ENCODE measurements at regions not wholly inside any gene's neighbourhood (a gene's known extent, or its start where the extent isn't known, plus 50 kb on each side); places are given as distances from the start of the nearest gene placed in this dataset.

GRCh38 chr12:29071099-29071498, 78.0 kb upstream of the FAR2 start:
- H3K27me3 ChIP-seq (ENCODE audit: control insufficient read depth, insufficient read depth, low read length): no peaks in the 10 kb centered on the region
- no peaks in the 10 kb centered on the region for H3K36me3 ChIP-seq (ENCODE audit: control insufficient read depth, insufficient read depth, low read length)
- no peak overlapping the region for H3K4me3 ChIP-seq (ENCODE audit: low read length)
- H3K9me3 ChIP-seq (replicated peaks; ENCODE audit: control insufficient read depth, low read depth, low read length): no peaks in the 10 kb centered on the region
- H3K4me1 ChIP-seq (ENCODE audit: control insufficient read depth, insufficient read depth, low read length): no peaks in the 10 kb centered on the region
- DNase-seq: no peak
- no peak overlapping the region for H3K27ac ChIP-seq (ENCODE audit: low read length)

GRCh38 chr12:29072631-29073030, 76.4 kb upstream of the FAR2 start:
- H3K4me3 ChIP-seq (ENCODE audit: low read length): no peak overlapping the region
- no peaks in the 10 kb centered on the region for H3K9me3 ChIP-seq (replicated peaks; ENCODE audit: control insufficient read depth, low read depth, low read length)
- H3K27ac ChIP-seq (ENCODE audit: low read length): no peak overlapping the region
- H3K27me3 ChIP-seq (ENCODE audit: control insufficient read depth, insufficient read depth, low read length): no peaks in the 10 kb centered on the region
- no CpG with 5 or more reads among the region's 1 CpG for WGBS (ENCODE audit: insufficient coverage)
- H3K4me1 ChIP-seq (ENCODE audit: control insufficient read depth, insufficient read depth, low read length): no peaks in the 10 kb centered on the region
- no peak for DNase-seq
- no peaks in the 10 kb centered on the region for H3K36me3 ChIP-seq (ENCODE audit: control insufficient read depth, insufficient read depth, low read length)

- H3K4me3 ChIP-seq (ENCODE audit: low read length): no peak overlapping the region
- no peak overlapping the region for H3K27ac ChIP-seq (ENCODE audit: low read length)
- H3K4me1 ChIP-seq (ENCODE audit: control insufficient read depth, insufficient read depth, low read length): no peaks in the 10 kb centered on the region
- no CpG with 5 or more reads among the region's 3 CpGs for WGBS (ENCODE audit: insufficient coverage)
- H3K27me3 ChIP-seq (ENCODE audit: control insufficient read depth, insufficient read depth, low read length): no peaks in the 10 kb centered on the region
- H3K36me3 ChIP-seq (ENCODE audit: control insufficient read depth, insufficient read depth, low read length): no peaks in the 10 kb centered on the region
- peak; percentile 75 for DNase-seq
- H3K9me3 ChIP-seq (replicated peaks; ENCODE audit: control insufficient read depth, low read depth, low read length): no peaks in the 10 kb centered on the region
These were observed 75.3 kb upstream of the FAR2 start for GRCh38 chr12:29073631-29074239.

GRCh38 chr12:29081101-29081500, 68.0 kb upstream of the FAR2 start:
- Histone ChIP-seq H3K9me3 (replicated peaks; ENCODE audit: control insufficient read depth, low read depth, low read length) (no peaks in the 10 kb centered on the region), H3K27ac (ENCODE audit: low read length) (no peak overlapping the region), H3K4me3 (ENCODE audit: low read length) (no peak overlapping the region), H3K36me3 (ENCODE audit: control insufficient read depth, insufficient read depth, low read length) (no peaks in the 10 kb centered on the region), H3K4me1 (ENCODE audit: control insufficient read depth, insufficient read depth, low read length) (no peaks in the 10 kb centered on the region), H3K27me3 (ENCODE audit: control insufficient read depth, insufficient read depth, low read length) (no peaks in the 10 kb centered on the region)
- DNase-seq: no peak

GRCh38 chr12:29082522-29082921, 66.6 kb upstream of the FAR2 start:
- Histone ChIP-seq H3K27ac (ENCODE audit: low read length) (no peak overlapping the region), H3K4me3 (ENCODE audit: low read length) (no peak overlapping the region), H3K36me3 (ENCODE audit: control insufficient read depth, insufficient read depth, low read length) (no peaks in the 10 kb centered on the region), H3K4me1 (ENCODE audit: control insufficient read depth, insufficient read depth, low read length) (no peaks in the 10 kb centered on the region), H3K9me3 (replicated peaks; ENCODE audit: control insufficient read depth, low read depth, low read length) (no peaks in the 10 kb centered on the region), H3K27me3 (ENCODE audit: control insufficient read depth, insufficient read depth, low read length) (no peaks in the 10 kb centered on the region)
- 63% methylated on average over 1 of the region's 4 CpGs for WGBS (ENCODE audit: insufficient coverage)
- DNase-seq: no peak

GRCh38 chr12:29086325-29087271, 62.5 kb upstream of the FAR2 start:
- Histone ChIP-seq H3K36me3 (ENCODE audit: control insufficient read depth, insufficient read depth, low read length) (no peaks in the 10 kb centered on the region), H3K4me1 (ENCODE audit: control insufficient read depth, insufficient read depth, low read length) (no peaks in the 10 kb centered on the region), H3K4me3 (ENCODE audit: low read length) (no peak overlapping the region), H3K27me3 (ENCODE audit: control insufficient read depth, insufficient read depth, low read length) (no peaks in the 10 kb centered on the region), H3K9me3 (replicated peaks; ENCODE audit: control insufficient read depth, low read depth, low read length) (peaks cover 3% of the 10 kb centered on the region), H3K27ac (ENCODE audit: low read length) (no peak overlapping the region)
- no peak for DNase-seq
- WGBS (ENCODE audit: insufficient coverage): 40% methylated on average over 8 of the region's 9 CpGs

GRCh38 chr12:29088611-29089219, 60.4 kb upstream of the FAR2 start:
- DNase-seq: no peak
- Histone ChIP-seq H3K9me3 (replicated peaks; ENCODE audit: control insufficient read depth, low read depth, low read length) (peaks cover 9% of the 10 kb centered on the region), H3K27me3 (ENCODE audit: control insufficient read depth, insufficient read depth, low read length) (no peaks in the 10 kb centered on the region), H3K36me3 (ENCODE audit: control insufficient read depth, insufficient read depth, low read length) (no peaks in the 10 kb centered on the region), H3K4me3 (ENCODE audit: low read length) (no peak overlapping the region), H3K27ac (ENCODE audit: low read length) (no peak overlapping the region), H3K4me1 (ENCODE audit: control insufficient read depth, insufficient read depth, low read length) (no peaks in the 10 kb centered on the region)
